Testis (tissue), 2 donors: ENCODE measurements at regions not wholly inside any gene's neighbourhood (a gene's known extent, or its start where the extent isn't known, plus 50 kb on each side); places are given as distances from the start of the nearest gene placed in this dataset.
A peak's percentile ranks its signal among the peaks of the same experiment; 100 is the strongest.

Source experiments
- DNase-seq: peaks from one replicate; pipeline ENCODE4 v3.0.0-alpha.2; 2019
- H3K27ac ChIP-seq, 2 donors: fragments of 200-600 bp; sonication (generic); one replicate each; pipeline ENCODE4 v1.5.1; 2019
- H3K27me3 ChIP-seq: fragments of 200-600 bp; sonication (generic); one replicate; pipeline ENCODE4 v1.5.1; 2019
- H3K36me3 ChIP-seq: fragments of 200-600 bp; sonication (generic); one replicate; pipeline ENCODE4 v1.5.1; 2017; ENCODE audit warnings: low read depth; ENCODE audit errors: missing control alignments
- H3K4me1 ChIP-seq: fragments of 200-600 bp; sonication (generic); one replicate; pipeline ENCODE4 v1.5.1; 2019
- H3K4me3 ChIP-seq, 2 donors: fragments of 200-600 bp; sonication (generic); one replicate each; pipeline ENCODE4 v1.5.1; 2017 to 2019
- H3K9me3 ChIP-seq: fragments of 200-600 bp; sonication (generic); one replicate; pipeline ENCODE4 v1.5.1; 2017
- CTCF ChIP-seq, 3 experiments: fragments of 450-650 bp in 2 of 3; fragments of 200-600 bp in 1 of 3; sonication (generic) in 1 of 3; IDR thresholded peaks; one replicate each; pipeline ENCODE4 v1.5.1; 2016 to 2019; ENCODE audit warnings: antibody characterized with exemption in 3 of 3, mild to moderate bottlenecking in 2 of 3, moderate library complexity in 1 of 3
- POLR2A ChIP-seq: fragments of 450-650 bp; IDR thresholded peaks from one replicate; pipeline ENCODE4 v1.6.1; 2017; ENCODE audit warnings: antibody characterized with exemption, mild to moderate bottlenecking, moderate library complexity
- WGBS, 2 donors: methylation state at CpG; one replicate each; pipeline ENCODE4 v1.1.5; 2018; 5-methylcytosine and 5-hydroxymethylcytosine counted together
- intact Hi-C: fragments of 100-400 bp; cut with DNase I; formaldehyde crosslinking; loops from one replicate; pipeline ENCODE4 v1.15.1; 2023; ENCODE audit warnings: low total_unique reads

- TF ChIP-seq CTCF (IDR thresholded peaks at IDR 0.05) (no peak), POLR2A (no peak)
- Histone ChIP-seq H3K4me1 (peaks cover 20% of the 10 kb centered on the region), H3K9me3 (no peaks in the 10 kb centered on the region), H3K27me3 (no peaks in the 10 kb centered on the region), H3K4me3 (no peak overlapping the region), H3K36me3 (no peaks in the 10 kb centered on the region), H3K27ac (peak overlapping the region in 1 of 2 donors; percentile 77)
- intact Hi-C loops, result loop anchor here (10.0 kb wide), 1 partner anchor 168 kb away; no protein-coding TSS in a partner anchor
- no peak for DNase-seq
- 90 to 93% methylated on average over 3 of the region's 4 CpGs for WGBS, 2 donors
These were observed 195.4 kb upstream of the TPRG1 start for GRCh38 chr3:188976407-188976806.

- peaks cover 20% of the 10 kb centered on the region for H3K4me1 ChIP-seq
- WGBS, 2 donors, result 39 to 52% methylated on average over 7 of the region's 7 CpGs
These were observed 193.2 kb upstream of the TPRG1 start for GRCh38 chr3:188978421-188979171.

GRCh38 chr3:188979248-188979647 is 192.5 kb upstream of the TPRG1 start:
- WGBS, 2 donors, result 59 to 69% methylated on average over 7 of the region's 7 CpGs
- H3K9me3 ChIP-seq, result no peaks in the 10 kb centered on the region
- no peaks in the 10 kb centered on the region for H3K27me3 ChIP-seq
- intact Hi-C loops, result loop anchor here (10.0 kb wide), 1 partner anchor 166 kb away; no protein-coding TSS in a partner anchor
- no peaks in the 10 kb centered on the region for H3K36me3 ChIP-seq
- DNase-seq, result no peak
- TF ChIP-seq POLR2A, result no peak
- TF ChIP-seq CTCF (IDR thresholded peaks at IDR 0.05), result no peak
- peak overlapping the region; percentile 26 to 46 for H3K27ac ChIP-seq
- no peak overlapping the region for H3K4me3 ChIP-seq
- peaks cover 18% of the 10 kb centered on the region for H3K4me1 ChIP-seq

More at GRCh38 chr3:188978421-188979171, 193.2 kb upstream of the TPRG1 start:
- H3K4me3 ChIP-seq, result no peak overlapping the region
- TF ChIP-seq POLR2A, result no peak
- no peak for TF ChIP-seq CTCF (IDR thresholded peaks at IDR 0.05)
- H3K36me3 ChIP-seq, result no peaks in the 10 kb centered on the region
- H3K27me3 ChIP-seq, result no peaks in the 10 kb centered on the region
- intact Hi-C loops, result loop anchor here (10.0 kb wide), 1 partner anchor 166 kb away; no protein-coding TSS in a partner anchor
- peak overlapping the region; percentile 26 to 46 for H3K27ac ChIP-seq
- H3K9me3 ChIP-seq, result no peaks in the 10 kb centered on the region
- peak; percentile 74 for DNase-seq

GRCh38 chr3:188979669-188980310 is 192.0 kb upstream of the TPRG1 start:
- Histone ChIP-seq H3K4me3 (no peak overlapping the region), H3K36me3 (no peaks in the 10 kb centered on the region), H3K27me3 (no peaks in the 10 kb centered on the region), H3K4me1 (peaks cover 16% of the 10 kb centered on the region), H3K9me3 (no peaks in the 10 kb centered on the region), H3K27ac (peak overlapping the region; percentile 26 to 46)
- no peak for DNase-seq
- WGBS, 2 donors, result 62 to 78% methylated on average over 6 of the region's 6 CpGs
- intact Hi-C loops, result loop anchor here (10.0 kb wide), 1 partner anchor 165 kb away; no protein-coding TSS in a partner anchor
- TF ChIP-seq CTCF (IDR thresholded peaks at IDR 0.05) (no peak), POLR2A (no peak)
